T-helper 22 cell (primary cell): ENCODE measurements at regions not wholly inside any gene's neighbourhood (a gene's known extent, or its start where the extent isn't known, plus 50 kb on each side); places are given as distances from the start of the nearest gene placed in this dataset.

Experiments used
- DNase-seq: peaks from one replicate; pipeline ENCODE4 v3.0.0-alpha.2; 2020; ENCODE audit warnings: low read depth

- no peak for DNase-seq
Observed at GRCh38 chr2:120607506-120607905, 128.2 kb upstream of the GLI2 start.

DNA sequence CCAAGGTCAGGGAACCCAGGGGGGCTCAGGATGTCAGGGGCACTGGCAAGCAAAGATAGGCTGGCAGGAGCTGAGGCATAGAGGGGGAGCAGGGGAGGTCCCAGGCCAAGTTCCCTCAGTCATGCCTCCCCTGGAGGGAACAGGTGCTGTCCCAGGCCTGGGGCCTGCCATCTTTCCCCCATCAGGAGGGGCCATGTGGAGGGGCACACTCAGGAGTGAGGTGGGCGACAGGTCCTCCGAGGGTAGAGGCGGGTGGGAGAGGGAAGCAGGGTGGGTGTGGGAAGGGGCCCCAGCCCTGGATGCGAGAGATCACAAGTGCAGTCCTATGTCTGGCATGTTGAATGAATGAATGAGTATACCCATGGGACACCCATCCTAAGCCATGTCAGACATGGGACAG lies 127.7 kb upstream of the GLI2 start:
- DNase-seq, result no peak

- DNase-seq, result no peak
Observed at GRCh38 chr2:120609826-120610395, 125.8 kb upstream of the GLI2 start.

- no peak for DNase-seq
Observed at GRCh38 chr2:120611016-120611415, 124.7 kb upstream of the GLI2 start.

DNA sequence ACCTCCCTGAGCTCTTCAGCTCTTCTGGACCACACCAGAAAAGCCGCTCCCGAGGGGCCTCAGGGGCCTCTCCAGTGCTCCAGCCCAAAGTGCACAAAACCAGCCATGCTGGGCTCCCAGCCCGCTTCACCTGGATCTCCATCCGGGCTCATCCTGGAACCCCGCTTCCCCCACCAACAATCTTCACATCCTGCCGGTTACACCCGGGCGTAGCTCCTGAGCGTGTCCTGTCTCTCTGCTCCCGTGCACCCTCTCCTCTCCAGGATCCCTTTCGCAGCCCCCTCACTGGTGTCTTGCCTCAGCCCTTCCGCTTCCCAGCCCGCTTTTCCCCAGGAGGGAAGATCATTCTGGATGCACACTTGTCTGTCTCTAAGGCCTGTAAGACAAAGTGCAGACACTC lies 123.7 kb upstream of the GLI2 start:
- DNase-seq, result no peak

DNA sequence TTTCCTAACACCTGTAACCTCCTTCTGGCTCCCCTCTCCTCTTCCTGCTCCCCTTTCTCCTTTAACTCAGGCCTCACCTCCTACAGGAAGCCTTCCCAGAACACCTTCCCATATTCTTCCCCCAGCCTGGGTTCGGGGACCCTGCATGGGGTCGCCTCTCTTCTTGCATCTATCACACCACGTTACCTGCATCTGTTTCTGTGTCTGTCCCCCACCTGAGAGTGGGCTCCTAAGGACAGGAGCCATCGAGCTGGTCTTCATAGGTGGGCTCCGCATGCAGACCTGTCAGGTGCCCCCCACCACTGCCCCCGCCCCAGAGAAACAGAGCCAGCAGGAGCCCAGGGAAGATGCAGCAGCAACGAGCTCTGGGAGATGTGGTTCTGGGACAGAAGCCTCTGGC lies 123.2 kb upstream of the GLI2 start:
- no peak for DNase-seq

DNA sequence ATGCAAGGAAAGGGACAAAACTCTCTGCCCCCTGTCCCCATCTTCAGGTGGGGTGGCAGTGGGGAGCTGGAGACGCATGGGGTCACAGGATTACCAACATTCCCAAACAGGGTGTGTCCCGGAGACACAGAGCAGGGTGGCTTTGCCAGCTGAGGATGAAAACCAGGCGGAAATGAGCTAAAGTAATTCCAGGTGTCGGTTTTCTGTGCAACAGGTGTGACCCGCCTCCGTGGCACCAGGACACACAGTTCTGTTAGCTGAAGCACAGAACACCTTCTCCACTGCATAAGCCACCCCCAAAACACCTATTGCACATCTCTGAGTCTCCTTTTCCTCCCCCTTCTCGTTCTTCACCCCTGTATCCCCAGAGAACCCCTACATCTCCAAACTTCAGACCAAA lies 122.7 kb upstream of the GLI2 start:
- DNase-seq, result no peak

- no peak for DNase-seq
Observed at GRCh38 chr2:120613742-120614571, 121.7 kb upstream of the GLI2 start.

- no peak for DNase-seq
Observed at GRCh38 chr2:120614901-120615300, 120.8 kb upstream of the GLI2 start.

DNA sequence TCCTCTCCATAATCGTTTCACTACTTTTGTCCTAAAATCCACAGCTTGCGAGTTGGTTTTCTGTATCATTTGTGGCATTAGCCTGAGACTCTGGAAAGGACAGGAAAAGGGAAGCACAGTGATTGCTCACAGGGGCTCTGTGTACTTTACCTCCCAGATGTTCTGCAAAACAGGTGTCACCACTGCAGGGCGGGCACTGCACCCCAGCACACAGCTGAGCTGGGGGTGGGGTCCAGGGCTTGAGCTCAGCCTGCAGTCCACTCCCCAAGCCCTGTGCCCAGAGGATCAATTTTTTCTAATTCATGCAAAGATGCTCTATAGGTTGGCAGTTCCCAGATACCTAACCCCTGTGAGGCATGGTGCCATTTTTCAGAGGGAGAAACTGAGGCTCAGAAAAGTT lies 119.4 kb upstream of the GLI2 start:
- no peak for DNase-seq

GRCh38 chr2:120617055-120617454 lies 118.6 kb upstream of the GLI2 start:
- no peak for DNase-seq

DNA sequence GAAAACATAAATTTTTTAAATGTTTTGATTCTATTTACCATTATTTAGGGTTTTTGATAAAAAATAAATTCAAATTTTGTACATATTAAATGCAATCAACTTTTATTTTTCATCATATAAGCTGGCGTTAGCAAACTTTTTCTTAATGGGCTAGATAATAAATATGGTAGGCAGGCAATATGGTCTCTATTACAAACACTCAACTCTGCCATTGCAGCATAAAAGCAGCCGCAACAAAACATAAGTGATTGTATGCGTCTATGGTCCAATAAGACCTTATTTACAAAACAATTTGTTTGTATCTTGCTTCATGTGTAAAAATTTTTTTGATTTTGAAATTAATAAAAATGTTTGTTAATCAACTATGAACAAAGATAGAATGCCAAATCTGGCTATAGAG lies 116.8 kb upstream of the GLI2 start:
- no peak for DNase-seq

DNA sequence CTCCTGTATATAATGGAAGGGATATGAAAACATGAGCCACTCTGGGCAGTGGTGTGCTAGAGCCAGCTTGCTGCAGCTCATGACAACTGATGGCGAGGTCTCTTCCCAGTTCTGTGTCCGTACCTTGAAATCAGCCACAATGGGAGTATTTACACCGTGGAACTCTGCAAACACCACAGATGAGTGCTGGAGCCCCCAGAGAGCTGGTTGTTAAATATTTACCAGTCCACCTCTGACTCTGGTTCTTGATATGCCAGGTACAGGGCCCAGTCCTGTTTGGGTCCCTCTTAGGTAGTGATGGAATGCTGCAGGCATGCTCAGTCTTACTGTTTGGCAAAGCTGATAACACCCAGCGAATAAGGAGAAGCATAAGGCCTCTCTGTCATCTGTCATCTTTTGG lies 116.1 kb upstream of the GLI2 start:
- no peak for DNase-seq

GRCh38 chr2:120620025-120620793 lies 115.5 kb upstream of the GLI2 start:
- no peak for DNase-seq

GRCh38 chr2:120622159-120622869 lies 113.4 kb upstream of the GLI2 start:
- no peak for DNase-seq

DNA sequence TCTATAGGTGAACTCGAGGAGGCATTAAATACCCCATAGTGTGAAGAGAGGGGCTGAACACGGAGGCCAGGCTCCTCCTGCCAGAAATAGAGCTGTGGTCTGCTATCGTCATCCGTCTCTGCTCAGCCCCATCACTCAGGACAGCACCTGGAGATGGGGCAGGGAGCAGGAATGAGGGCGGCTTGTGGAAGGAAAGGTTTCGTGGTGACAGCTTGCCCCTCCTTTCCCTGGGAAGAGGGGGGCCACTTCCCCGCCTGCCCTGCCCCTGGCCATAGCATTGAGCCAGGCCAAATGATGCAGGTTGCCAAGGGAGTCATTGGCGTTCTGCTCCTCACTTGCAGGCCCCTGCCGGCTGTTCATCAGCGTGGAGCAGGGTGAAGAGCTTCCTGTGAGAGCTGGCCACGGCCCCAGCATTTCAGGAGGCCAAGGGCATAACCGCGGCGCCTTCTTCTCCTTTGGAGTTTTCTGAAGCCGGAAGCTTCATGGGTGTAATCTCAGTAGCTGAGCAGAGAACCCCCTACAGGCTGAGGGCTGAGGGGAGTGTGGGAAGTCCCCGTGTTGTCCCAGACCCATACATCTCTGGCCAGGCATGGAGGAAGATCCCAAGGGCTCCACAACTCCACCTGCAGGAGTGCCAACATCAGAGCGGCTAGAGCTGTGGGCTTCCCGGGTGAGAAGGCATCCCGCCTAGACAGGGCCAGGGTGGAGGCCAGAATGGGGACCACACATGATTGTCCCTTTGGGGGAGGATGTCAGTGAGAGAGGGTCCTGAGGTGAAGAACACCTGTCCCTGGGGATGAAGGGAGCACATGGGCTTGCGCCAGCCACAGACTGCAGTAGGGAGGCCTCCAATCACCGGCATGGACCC lies 112.5 kb upstream of the GLI2 start:
- DNase-seq, result no peak

DNA sequence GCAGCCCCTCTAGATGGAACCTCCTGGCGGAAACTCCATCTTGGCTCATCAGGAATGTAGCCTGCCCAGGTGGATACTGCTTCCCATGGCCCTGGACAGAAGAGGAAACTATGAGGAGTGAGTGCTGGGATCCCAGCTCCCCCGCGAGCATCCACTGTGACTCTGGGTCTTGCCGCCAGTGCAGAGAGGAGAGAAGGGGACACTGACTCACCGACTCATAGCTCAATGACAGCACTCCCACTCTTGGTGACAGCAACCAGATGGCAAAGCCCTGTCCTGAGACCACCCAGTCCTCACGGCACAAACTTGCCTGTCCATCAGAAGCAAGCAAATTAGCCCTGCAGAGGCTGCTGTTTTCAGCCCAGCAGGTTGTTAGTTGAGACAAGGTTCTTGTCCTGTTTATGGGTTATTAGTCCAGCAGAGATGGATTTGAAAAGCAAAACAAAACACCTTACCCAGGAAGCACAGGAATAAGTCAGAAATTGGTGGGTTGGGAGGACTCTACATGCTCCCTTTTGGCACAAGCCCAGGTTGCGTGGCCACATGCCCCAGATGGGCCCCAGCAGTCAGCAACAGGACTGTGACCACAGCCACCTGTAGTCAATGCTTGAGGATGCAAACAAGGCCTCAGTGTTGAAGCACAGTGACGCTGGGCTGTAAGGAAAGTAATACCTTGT lies 111.5 kb upstream of the GLI2 start:
- DNase-seq, result no peak

DNA sequence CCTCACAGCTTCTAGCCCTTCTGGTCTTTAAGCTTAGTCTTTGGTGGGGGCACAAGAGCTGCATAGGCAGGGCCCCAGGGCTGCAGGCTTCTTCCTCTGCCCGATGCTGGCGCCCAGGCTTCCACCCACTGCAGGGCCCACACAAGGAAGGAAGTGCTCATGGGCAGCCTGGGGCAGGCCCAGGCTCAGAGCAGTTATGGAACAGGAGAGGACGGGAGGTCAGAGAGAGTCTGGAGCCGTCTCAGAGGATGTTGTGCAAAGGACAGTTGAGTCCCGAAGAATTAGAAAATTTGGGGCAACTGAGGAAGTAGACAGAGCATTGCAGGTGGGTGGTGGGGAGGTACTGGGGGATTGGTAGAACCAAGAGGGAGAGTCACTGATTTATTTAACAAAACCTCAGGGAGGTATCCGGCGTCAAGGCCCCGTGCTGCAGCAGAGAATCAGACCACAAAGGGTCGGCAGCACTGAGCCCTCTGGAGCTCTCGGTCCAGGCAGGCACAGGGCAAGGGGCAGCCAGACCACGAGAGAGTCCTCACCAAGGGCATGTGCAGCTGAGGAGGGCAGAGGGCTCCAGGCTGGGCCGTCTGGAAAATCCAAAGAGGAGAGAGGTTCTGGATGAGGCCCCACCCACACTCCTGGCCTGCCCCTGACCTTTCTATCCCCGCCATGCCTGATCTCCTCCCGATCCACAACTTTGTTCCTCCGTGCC lies 110.8 kb upstream of the GLI2 start:
- no peak for DNase-seq

GRCh38 chr2:120625865-120626560 lies 109.7 kb upstream of the GLI2 start:
- no peak for DNase-seq

DNA sequence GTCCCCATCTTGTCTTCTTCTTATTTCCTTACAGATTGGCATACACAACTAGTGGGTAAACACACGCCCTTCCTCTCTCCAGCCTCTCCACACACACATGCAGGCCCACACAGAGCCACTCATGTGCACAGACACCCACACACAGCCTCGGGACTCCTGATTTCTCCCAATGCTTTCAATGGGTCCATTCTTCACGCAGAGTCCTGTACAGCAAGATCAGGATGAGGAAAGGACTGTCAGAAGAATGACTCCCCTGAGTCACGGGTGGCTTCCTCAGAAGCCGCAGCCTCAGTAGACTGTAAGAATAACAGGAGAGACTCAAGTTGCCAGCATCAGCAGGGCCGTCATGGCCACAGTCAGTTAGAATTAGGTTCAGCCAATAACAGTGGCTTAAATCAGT lies 109.1 kb upstream of the GLI2 start:
- DNase-seq, result no peak
